Smooth muscle cell (in vitro differentiated cells): ENCODE measurements at regions not wholly inside any gene's neighbourhood (a gene's known extent, or its start where the extent isn't known, plus 50 kb on each side); places are given as distances from the start of the nearest gene placed in this dataset.

Experiments
- DNase-seq: peaks from one replicate; lab custom pipeline; 2025; ENCODE audit not compliant: unreplicated experiment; lab: John Stamatoyannopoulos, UW
- H2AFZ ChIP-seq: fragments of 200-600 bp; sonication (generic); 2 replicates; pipeline ENCODE4 v1.6.0; 2016; ENCODE audit warnings: antibody characterized with exemption, low read depth, mild to moderate bottlenecking
- H3F3A ChIP-seq: fragments of 200-600 bp; sonication (generic); 2 replicates; pipeline ENCODE4 v1.6.0; 2017; ENCODE audit warnings: antibody characterized with exemption, low read depth
- H3K27ac ChIP-seq: fragments of 200-600 bp; sonication (generic); 2 replicates; pipeline ENCODE4 v1.5.1; 2016; ENCODE audit warnings: low read depth, mild to moderate bottlenecking
- H3K27me3 ChIP-seq: fragments of 200-600 bp; sonication (generic); 2 replicates; pipeline ENCODE4 v1.6.1; 2016; ENCODE audit warnings: low read depth, mild to moderate bottlenecking
- H3K36me3 ChIP-seq: fragments of 200-600 bp; sonication (generic); 2 replicates; pipeline ENCODE4 v1.5.1; 2016; ENCODE audit warnings: low read depth
- H3K4me1 ChIP-seq: fragments of 200-600 bp; sonication (generic); 2 replicates; pipeline ENCODE4 v1.5.1; 2016; ENCODE audit warnings: low read depth
- H3K4me2 ChIP-seq: fragments of 200-600 bp; sonication (generic); 2 replicates; pipeline ENCODE4 v1.6.0; 2016; ENCODE audit warnings: mild to moderate bottlenecking
- H3K4me3 ChIP-seq: fragments of 200-600 bp; sonication (generic); 2 replicates; pipeline ENCODE4 v1.5.1; 2016; ENCODE audit warnings: mild to moderate bottlenecking
- H3K79me2 ChIP-seq: fragments of 200-600 bp; sonication (generic); 2 replicates; pipeline ENCODE4 v1.6.0; 2016; ENCODE audit warnings: low read depth, mild to moderate bottlenecking
- H3K9ac ChIP-seq: fragments of 200-600 bp; sonication (generic); 2 replicates; pipeline ENCODE4 v1.6.0; 2016; ENCODE audit warnings: low read depth
- H3K9me3 ChIP-seq: fragments of 200-600 bp; sonication (generic); replicated peaks from 2 replicates; pipeline ENCODE4 v1.5.1; 2016; ENCODE audit warnings: low read depth
- H4K20me1 ChIP-seq: fragments of 200-600 bp; sonication (generic); 2 replicates; pipeline ENCODE4 v1.6.0; 2016; ENCODE audit warnings: low read depth
- WGBS: methylation state at CpG from one replicate; pipeline ENCODE4 v1.1.7; 2016; ENCODE audit warnings: low lambda C conversion rate; 5-methylcytosine and 5-hydroxymethylcytosine counted together
- TF ChIP-seq, protein P1 (sequence below): fragments of 200-600 bp; sonication (generic); IDR thresholded peaks from 2 replicates; pipeline ENCODE4 v1.5.1; 2017; ENCODE audit warnings: borderline replicate concordance, mild to moderate bottlenecking, antibody characterized with exemption; ENCODE audit not compliant: insufficient read depth, poor library complexity, severe bottlenecking

GRCh38 chr14:49057838-49058510 is 528.2 kb downstream of the RPS29 start:
- no peak overlapping the region for H3K9ac ChIP-seq
- no peaks in the 10 kb centered on the region for H3K4me1 ChIP-seq
- H2AFZ ChIP-seq, result no peak overlapping the region
- H3K4me2 ChIP-seq, result no peak overlapping the region
- WGBS, result 96% methylated on average over 1 of the region's 1 CpG
- no peaks in the 10 kb centered on the region for H3F3A ChIP-seq
- no peak overlapping the region for H3K4me3 ChIP-seq
- no peaks in the 10 kb centered on the region for H3K36me3 ChIP-seq
- H3K79me2 ChIP-seq, result no peaks in the 10 kb centered on the region
- no peaks in the 10 kb centered on the region for H4K20me1 ChIP-seq
- DNase-seq, result no peak
- no peak overlapping the region for H3K27ac ChIP-seq
- no peaks in the 10 kb centered on the region for H3K27me3 ChIP-seq
- TF ChIP-seq, protein P1, sequence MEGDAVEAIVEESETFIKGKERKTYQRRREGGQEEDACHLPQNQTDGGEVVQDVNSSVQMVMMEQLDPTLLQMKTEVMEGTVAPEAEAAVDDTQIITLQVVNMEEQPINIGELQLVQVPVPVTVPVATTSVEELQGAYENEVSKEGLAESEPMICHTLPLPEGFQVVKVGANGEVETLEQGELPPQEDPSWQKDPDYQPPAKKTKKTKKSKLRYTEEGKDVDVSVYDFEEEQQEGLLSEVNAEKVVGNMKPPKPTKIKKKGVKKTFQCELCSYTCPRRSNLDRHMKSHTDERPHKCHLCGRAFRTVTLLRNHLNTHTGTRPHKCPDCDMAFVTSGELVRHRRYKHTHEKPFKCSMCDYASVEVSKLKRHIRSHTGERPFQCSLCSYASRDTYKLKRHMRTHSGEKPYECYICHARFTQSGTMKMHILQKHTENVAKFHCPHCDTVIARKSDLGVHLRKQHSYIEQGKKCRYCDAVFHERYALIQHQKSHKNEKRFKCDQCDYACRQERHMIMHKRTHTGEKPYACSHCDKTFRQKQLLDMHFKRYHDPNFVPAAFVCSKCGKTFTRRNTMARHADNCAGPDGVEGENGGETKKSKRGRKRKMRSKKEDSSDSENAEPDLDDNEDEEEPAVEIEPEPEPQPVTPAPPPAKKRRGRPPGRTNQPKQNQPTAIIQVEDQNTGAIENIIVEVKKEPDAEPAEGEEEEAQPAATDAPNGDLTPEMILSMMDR, result no peak
- H3K9me3 ChIP-seq, result no peaks in the 10 kb centered on the region

GRCh38 chr14:49056021-49056420 is 530.2 kb downstream of the RPS29 start:
- Histone ChIP-seq H3K36me3 (no peaks in the 10 kb centered on the region), H3K27me3 (no peaks in the 10 kb centered on the region), H3K9me3 (no peaks in the 10 kb centered on the region), H3K4me2 (no peak overlapping the region), H2AFZ (no peak overlapping the region), H3K4me1 (no peaks in the 10 kb centered on the region), H3K27ac (peak overlapping the region; percentile 0), H4K20me1 (no peaks in the 10 kb centered on the region), H3F3A (no peaks in the 10 kb centered on the region), H3K9ac (no peak overlapping the region), H3K79me2 (no peaks in the 10 kb centered on the region), H3K4me3 (no peak overlapping the region)
- DNase-seq, result no peak
- TF ChIP-seq, protein P1, result no peak
- WGBS, result 97% methylated on average over 1 of the region's 1 CpG

- Histone ChIP-seq H3K79me2 (no peaks in the 10 kb centered on the region), H3K36me3 (no peaks in the 10 kb centered on the region), H3K27ac (peak overlapping the region; percentile 75), H4K20me1 (no peaks in the 10 kb centered on the region), H3K4me1 (no peaks in the 10 kb centered on the region), H3K4me3 (no peak overlapping the region), H3F3A (no peaks in the 10 kb centered on the region), H3K9me3 (no peaks in the 10 kb centered on the region), H3K4me2 (peak overlapping the region; percentile 51), H3K27me3 (no peaks in the 10 kb centered on the region), H3K9ac (peak overlapping the region; percentile 42), H2AFZ (no peak overlapping the region)
- no peak for DNase-seq
- WGBS, result 18% methylated on average over 2 of the region's 2 CpGs
- TF ChIP-seq, protein P1, result no peak
These were observed 533.7 kb downstream of the RPS29 start for GRCh38 chr14:49052521-49052920.
